Osteoblast (primary cell): ENCODE measurements at regions not wholly inside any gene's neighbourhood (a gene's known extent, or its start where the extent isn't known, plus 50 kb on each side); places are given as distances from the start of the nearest gene placed in this dataset.

ENCODE experiments used
- DNase-seq: peaks from one replicate; pipeline ENCODE4 v3.0.0; 2011; ENCODE audit warnings: low spot score, mixed read lengths; ENCODE audit not compliant: insufficient read length; ENCODE audit errors: missing footprints
- H2AFZ ChIP-seq: 2 replicates; pipeline ENCODE4 v1.6.0; 2011; ENCODE audit warnings: mild to moderate bottlenecking, low read length
- H3K27ac ChIP-seq: 2 replicates; pipeline ENCODE4 v1.5.1; 2011; ENCODE audit warnings: mild to moderate bottlenecking, low read depth, low read length, moderate library complexity
- H3K27me3 ChIP-seq: 2 replicates; pipeline ENCODE4 v1.6.0; 2012; ENCODE audit warnings: mild to moderate bottlenecking, control low read depth, inconsistent platforms, low read length, moderate library complexity; ENCODE audit not compliant: insufficient read depth
- H3K36me3 ChIP-seq: 2 replicates; pipeline ENCODE4 v1.5.1; 2011; ENCODE audit warnings: mild to moderate bottlenecking, low read length, control low read depth, moderate library complexity; ENCODE audit not compliant: insufficient read depth
- H3K4me1 ChIP-seq: 2 replicates; pipeline ENCODE4 v1.5.1; 2011; ENCODE audit warnings: mild to moderate bottlenecking, low read length, control low read depth, moderate library complexity; ENCODE audit not compliant: insufficient read depth
- H3K4me2 ChIP-seq: 2 replicates; pipeline ENCODE4 v1.6.0; 2011; ENCODE audit warnings: mild to moderate bottlenecking, low read length; ENCODE audit not compliant: insufficient read depth
- H3K4me3 ChIP-seq: fragments of 200-600 bp; sonication (generic); 3 replicates; pipeline ENCODE4 v1.5.1; 2012; ENCODE audit warnings: mild to moderate bottlenecking, low read length, inconsistent platforms; ENCODE audit not compliant: insufficient read depth
- H3K79me2 ChIP-seq: 2 replicates; pipeline ENCODE4 v1.6.0; 2012; ENCODE audit warnings: mild to moderate bottlenecking, low read length, control low read depth, inconsistent platforms; ENCODE audit not compliant: insufficient read depth
- H3K9me3 ChIP-seq: 2 replicates; pipeline ENCODE4 v1.5.1; 2011; ENCODE audit warnings: low read depth, low read length, control low read depth
- H4K20me1 ChIP-seq: 2 replicates; pipeline ENCODE4 v1.6.0; 2012; ENCODE audit warnings: mild to moderate bottlenecking, low read length, control low read depth; ENCODE audit not compliant: insufficient read depth
- TF ChIP-seq, protein P1 (sequence below): IDR thresholded peaks from 2 replicates; pipeline ENCODE4 v1.5.1; 2011; ENCODE audit warnings: mild to moderate bottlenecking, low read depth, low read length, moderate library complexity; ENCODE audit errors: extremely low read depth

DNA sequence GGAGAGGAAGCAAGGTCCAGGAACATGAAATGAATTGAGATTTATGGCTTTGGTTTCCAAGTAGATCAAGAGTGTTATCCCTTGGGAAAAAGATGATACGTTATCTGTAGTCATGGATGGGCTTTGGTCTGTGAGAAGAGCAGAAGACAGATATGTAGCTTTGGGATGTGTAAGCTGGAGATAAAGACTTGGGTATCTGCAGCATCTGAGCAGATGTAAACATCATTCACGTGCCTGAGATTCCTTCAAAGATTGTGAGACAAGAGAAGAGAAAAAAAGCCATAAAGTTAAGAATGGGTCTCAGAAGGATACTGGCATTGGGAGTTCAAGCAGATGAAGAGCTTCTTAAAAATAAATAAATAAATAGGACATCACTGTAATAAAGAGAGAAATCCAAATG is 217.8 kb downstream of the PTPRC start:
- H3K9me3 ChIP-seq = no peaks in the 10 kb centered on the region
- no peak for DNase-seq
- H3K36me3 ChIP-seq = peaks cover 11% of the 10 kb centered on the region
- H3K27ac ChIP-seq = no peak overlapping the region
- no peak overlapping the region for H3K4me3 ChIP-seq
- no peak overlapping the region for H2AFZ ChIP-seq
- peaks cover 20% of the 10 kb centered on the region for H3K79me2 ChIP-seq
- H3K27me3 ChIP-seq = no peaks in the 10 kb centered on the region
- TF ChIP-seq, protein P1, sequence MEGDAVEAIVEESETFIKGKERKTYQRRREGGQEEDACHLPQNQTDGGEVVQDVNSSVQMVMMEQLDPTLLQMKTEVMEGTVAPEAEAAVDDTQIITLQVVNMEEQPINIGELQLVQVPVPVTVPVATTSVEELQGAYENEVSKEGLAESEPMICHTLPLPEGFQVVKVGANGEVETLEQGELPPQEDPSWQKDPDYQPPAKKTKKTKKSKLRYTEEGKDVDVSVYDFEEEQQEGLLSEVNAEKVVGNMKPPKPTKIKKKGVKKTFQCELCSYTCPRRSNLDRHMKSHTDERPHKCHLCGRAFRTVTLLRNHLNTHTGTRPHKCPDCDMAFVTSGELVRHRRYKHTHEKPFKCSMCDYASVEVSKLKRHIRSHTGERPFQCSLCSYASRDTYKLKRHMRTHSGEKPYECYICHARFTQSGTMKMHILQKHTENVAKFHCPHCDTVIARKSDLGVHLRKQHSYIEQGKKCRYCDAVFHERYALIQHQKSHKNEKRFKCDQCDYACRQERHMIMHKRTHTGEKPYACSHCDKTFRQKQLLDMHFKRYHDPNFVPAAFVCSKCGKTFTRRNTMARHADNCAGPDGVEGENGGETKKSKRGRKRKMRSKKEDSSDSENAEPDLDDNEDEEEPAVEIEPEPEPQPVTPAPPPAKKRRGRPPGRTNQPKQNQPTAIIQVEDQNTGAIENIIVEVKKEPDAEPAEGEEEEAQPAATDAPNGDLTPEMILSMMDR = no peak
- no peak overlapping the region for H3K4me2 ChIP-seq
- no peaks in the 10 kb centered on the region for H3K4me1 ChIP-seq
- H4K20me1 ChIP-seq = peaks cover 3% of the 10 kb centered on the region

DNA sequence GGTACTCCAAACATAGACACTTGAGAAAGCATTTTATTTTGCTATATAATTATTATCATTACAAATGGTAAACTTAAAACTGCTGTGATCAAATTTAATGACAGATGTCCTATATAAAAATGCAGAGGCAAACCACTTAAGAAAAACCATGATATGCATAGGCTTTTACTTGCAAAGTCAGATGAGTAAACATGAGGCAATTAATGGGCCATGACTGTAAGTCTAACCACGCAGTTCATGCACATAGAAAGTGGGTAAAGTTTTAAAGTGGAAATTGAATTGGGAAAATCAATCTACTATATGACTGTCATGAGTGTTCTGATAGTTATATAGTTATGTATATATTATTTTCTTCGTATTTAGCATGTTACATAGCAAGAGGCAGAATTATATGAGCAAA is 219.2 kb downstream of the PTPRC start:
- no peak overlapping the region for H3K27ac ChIP-seq
- TF ChIP-seq, protein P1 = no peak
- H3K4me1 ChIP-seq = no peaks in the 10 kb centered on the region
- H3K27me3 ChIP-seq = no peaks in the 10 kb centered on the region
- no peak overlapping the region for H2AFZ ChIP-seq
- no peak overlapping the region for H3K4me3 ChIP-seq
- peaks cover 3% of the 10 kb centered on the region for H4K20me1 ChIP-seq
- no peak overlapping the region for H3K4me2 ChIP-seq
- peaks cover 25% of the 10 kb centered on the region for H3K79me2 ChIP-seq
- H3K36me3 ChIP-seq = peaks cover 11% of the 10 kb centered on the region
- H3K9me3 ChIP-seq = no peaks in the 10 kb centered on the region
- DNase-seq = no peak

DNA sequence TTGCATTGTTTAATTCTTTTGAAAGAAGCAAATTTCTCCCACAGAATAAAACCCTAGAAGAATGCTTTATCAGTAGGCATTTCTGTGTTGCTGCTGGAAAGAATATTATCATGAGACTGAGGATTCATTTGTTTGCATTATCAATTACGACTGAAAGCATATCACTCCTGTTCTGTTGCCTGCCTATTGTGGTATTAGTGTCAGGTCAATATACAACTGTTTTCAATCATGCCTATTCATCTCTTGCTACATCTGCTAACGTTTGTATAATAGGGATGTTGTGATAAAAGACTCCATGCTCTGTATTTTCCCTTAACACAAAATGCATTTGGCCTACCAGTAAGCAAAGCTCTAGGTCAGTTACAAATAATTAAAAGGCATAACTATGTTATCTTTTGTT is 221.5 kb downstream of the PTPRC start:
- peaks cover 3% of the 10 kb centered on the region for H4K20me1 ChIP-seq
- H3K4me2 ChIP-seq = no peak overlapping the region
- no peak overlapping the region for H3K4me3 ChIP-seq
- no peak overlapping the region for H2AFZ ChIP-seq
- H3K9me3 ChIP-seq = no peaks in the 10 kb centered on the region
- TF ChIP-seq, protein P1 = no peak
- no peaks in the 10 kb centered on the region for H3K4me1 ChIP-seq
- H3K36me3 ChIP-seq = peaks cover 7% of the 10 kb centered on the region
- no peak for DNase-seq
- H3K27me3 ChIP-seq = no peaks in the 10 kb centered on the region
- no peak overlapping the region for H3K27ac ChIP-seq
- H3K79me2 ChIP-seq = peaks cover 22% of the 10 kb centered on the region

DNA sequence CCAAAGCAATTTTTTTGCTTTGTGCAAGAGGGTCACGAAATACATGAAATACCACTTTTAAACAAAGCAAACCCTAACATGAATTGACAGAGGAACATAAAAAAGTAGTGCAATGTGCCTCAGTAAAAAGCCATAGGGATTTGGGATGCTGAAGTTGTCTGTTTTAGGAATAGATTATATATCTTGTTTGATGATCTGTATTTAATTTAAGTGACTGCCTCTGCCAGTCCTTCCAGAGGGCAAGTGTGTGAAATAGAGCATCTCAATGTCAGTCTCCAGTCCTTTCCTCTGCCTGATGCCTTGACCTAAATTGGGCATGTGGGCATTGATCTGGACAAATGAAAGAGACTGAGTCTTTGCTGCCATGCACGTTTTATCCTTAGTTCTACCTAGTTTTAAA is 222.8 kb downstream of the PTPRC start:
- Histone ChIP-seq H3K36me3 (peaks cover 7% of the 10 kb centered on the region), H3K27me3 (no peaks in the 10 kb centered on the region), H3K4me2 (no peak overlapping the region), H3K9me3 (no peaks in the 10 kb centered on the region), H3K4me1 (no peaks in the 10 kb centered on the region), H3K79me2 (peaks cover 24% of the 10 kb centered on the region), H3K4me3 (no peak overlapping the region), H2AFZ (no peak overlapping the region), H3K27ac (no peak overlapping the region), H4K20me1 (peaks cover 3% of the 10 kb centered on the region)
- DNase-seq = no peak
- TF ChIP-seq, protein P1 = no peak
